HG03159 (cell line): ENCODE measurements at regions not wholly inside any gene's neighbourhood (a gene's known extent, or its start where the extent isn't known, plus 50 kb on each side); places are given as distances from the start of the nearest gene placed in this dataset.

Experiments
- ATAC-seq: cut with Tn5 transposase; IDR thresholded peaks from one replicate; pipeline ENCODE4 v1.9.1; 2021; ENCODE audit warnings: mild to moderate bottlenecking, moderate library complexity; ENCODE audit not compliant: unreplicated experiment

DNA sequence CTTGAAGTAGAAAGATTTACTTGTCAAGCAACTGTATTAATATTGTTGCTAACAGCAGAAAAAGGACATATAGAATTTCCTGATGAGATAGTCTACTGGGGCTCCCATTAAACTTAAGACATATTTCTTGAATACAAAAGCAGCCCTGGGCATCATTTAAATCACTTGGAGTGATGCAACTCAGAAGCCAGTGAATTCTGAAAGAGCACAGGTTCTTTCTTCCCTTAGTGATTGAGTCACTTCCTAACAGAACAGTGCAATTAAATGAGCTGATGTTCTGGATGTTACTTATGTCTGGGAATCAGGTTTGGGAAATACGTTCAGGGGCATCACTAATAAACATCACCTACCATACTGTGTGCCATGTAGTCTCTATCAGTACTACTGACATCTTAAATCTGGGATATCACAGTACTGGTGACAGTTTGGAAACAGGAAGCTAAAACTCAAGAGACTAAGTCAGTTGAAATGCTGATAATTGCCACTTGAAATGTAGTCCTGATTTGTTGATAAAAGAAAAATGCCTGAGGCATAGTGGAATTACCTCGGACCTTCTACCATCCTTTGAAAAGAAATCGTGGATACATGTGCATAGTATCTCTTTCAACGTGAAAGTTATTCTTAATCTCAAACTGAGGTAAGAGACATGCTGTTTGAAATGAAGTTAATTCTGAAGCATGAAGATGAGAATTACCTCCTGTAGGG is 249.2 kb upstream of the GPRIN3 start:
- no peak for ATAC-seq

DNA sequence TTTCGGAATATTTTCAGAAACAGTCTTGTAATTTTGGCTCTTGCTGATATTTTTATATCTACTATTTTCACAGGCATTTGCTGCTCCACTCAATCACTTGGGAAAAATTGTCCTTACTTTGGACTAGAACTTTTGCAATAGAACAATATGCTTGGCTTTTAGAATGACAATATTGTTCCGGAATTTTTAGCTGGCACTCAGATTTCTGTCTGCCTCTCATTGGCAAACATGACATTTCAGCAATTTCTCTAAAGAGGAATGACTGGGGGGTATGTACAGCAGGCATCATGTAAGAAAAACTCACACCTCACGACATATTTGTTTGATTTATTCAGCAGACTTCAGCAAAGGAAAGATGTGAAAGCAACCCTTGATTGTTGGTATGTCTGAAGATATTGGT is 243.6 kb upstream of the GPRIN3 start:
- ATAC-seq = no peak

DNA sequence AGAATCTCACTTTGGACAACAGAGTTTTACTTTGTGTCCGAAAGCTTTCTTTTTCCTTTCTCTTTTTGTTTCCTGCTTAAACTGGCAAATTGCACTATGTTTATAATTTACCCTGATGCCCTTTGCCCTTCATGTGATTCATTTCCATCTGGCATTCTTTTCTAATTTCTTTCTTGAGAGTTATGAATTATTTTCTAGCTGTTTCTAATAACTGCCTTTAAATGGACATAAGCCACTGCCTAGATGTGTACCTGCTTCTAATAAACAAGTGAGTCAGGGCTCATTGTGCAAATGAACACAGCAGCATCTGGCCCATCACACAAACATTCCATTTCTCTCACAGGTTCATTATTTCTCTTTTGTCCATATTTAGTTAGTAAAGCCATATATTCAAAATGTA is 242.3 kb upstream of the GPRIN3 start:
- ATAC-seq = no peak

DNA sequence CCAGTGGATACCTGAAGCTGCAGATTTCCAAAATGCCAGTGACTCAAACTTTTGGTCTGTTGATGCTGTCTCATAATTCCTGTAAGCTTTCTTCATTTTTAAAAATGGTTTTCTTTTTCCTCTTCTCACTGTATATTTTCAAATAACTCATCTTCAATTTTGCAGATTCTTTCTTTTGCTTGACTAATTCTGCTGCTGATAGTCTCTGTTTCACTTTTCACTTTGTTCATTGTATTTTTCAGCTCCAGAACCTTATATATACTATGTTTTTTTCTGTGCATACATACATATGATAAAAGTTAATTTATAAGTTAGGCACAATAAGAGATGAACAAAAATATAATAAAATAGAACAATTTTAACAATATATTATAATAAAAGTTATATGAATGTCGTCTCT is 237.7 kb upstream of the GPRIN3 start:
- no peak for ATAC-seq

DNA sequence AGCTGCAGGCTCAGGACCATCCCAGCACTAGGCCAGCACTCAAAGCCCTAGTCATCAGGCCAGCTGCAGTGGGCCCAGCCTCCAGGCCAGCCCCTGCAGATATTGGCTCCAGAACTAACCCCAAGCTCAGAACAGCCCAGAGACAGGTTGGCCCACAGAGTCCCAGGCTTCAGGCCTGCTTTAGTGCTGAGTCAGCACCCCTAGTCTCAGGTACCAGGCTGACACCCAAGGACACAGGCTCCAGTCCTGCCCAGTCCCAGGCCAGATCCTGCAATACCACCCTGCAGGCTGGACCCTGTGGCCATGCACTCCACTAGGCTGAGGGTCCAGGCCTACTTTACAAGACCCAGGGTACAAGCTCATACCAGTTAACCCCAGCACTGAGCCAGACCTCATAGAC is 234.4 kb upstream of the GPRIN3 start:
- no peak for ATAC-seq

DNA sequence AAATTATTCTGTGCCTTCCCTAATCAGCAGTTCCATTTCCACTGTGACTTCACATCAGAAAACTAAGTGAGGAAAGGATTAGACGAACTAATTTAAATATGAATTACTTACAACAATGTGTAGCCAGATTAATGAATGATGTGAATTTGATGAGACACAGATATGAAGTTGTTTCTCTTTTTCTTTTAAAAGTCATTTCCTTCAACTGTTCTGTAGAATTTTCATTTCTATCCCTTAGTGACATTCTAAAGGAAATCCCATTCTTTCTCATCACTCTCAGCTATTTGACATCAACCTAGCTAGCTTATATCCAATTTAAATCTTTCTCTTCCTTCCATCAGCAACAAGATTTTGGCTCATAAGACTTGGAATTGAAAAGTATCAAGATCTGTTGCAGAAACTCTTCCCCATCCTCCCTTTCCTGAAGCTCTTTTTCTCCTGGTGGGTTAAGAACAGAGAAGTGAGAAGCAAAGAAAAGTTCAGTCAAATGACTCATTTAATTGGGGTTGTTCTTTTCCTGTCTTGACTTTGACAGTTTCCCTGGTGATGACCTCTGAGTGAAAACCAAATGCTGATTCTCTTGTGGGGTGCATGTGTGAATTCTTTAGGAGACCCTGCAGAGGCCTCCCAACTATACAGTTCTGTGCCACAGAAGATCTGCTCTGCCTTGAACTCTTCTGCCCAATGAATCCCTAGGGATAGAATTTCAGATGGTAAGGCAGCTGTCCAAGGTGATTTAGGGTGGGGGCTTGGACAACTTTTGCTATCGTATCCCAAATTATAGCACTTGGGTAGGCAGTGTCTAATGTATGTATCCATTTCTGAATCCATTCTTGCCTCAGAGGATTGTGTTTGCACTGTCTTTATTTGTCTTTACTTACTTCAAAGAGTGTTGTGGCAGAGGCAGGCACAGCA is 232.5 kb upstream of the GPRIN3 start:
- ATAC-seq = no peak

DNA sequence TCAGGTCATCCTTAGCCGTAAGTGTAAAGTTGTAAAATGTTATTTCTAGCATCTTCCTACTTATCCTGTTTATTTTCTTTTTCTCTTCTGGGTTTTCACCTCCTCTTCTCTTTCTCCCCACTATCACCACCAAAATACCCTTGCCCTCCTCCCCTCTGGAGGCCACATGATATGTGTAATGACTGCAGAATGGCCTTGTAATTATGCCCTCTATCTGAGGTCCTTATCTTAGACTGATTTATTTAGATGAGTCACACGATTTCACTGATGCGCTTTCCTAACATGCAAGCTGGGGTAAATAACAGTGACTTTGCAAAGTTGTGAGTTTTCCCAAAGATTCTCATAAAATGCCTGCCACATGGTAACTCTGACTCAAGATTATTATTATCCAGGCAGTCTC is 231.8 kb upstream of the GPRIN3 start:
- ATAC-seq = no peak

DNA sequence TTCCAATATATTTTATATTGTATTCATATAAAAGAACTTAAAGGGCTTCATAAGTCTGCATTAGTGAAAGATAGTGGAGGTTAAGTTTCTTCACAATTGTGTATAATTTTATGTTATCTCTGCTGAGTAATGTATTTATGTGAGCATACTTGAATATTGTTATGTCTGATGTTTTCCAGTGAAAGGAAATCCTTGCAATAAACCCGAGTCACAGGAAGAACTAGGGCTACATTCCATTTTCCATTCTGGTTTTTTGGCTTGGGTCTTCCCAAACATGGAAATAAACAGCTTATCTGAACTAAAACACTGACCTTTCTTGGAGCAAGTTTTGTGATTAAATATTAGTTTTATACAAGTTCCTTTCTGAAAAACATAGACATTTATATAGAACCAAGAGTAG is 231.3 kb upstream of the GPRIN3 start:
- ATAC-seq = no peak

DNA sequence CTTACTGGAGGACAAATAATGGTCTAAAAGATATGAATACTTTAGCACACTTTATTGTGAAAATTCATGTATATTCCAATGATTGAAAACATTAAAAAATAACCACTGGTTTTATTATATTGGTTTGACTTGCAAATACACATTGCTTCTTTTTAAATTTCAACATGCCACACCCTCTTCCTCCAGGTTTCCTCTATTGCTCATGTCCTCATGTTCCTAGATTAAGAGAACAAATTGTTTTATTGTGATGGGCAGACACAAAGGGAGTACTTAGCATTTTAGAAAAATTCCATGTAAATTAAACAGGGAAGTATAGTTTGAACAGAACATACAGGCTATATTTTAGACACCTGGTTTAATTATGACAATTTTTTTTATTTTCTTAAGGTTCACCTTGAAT is 230.6 kb upstream of the GPRIN3 start:
- no peak for ATAC-seq

DNA sequence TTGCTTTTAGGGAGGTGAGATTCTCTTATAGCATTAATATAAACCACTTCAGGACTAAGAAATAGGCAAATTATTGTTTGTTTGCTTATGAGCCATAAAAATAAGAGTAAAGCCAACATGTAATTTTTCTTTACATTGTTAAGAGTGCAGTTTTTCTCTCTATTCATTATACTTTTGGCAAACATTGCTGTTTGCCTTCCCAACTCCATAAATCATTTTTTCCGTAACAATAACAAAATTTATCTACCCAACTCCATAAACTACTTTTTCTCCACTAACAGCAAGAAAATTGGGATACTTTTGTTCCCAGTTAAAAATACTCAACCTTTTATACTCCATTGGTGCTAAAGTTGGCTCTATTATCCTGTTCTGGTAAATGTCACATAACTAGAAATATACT is 229.7 kb upstream of the GPRIN3 start:
- ATAC-seq = no peak

DNA sequence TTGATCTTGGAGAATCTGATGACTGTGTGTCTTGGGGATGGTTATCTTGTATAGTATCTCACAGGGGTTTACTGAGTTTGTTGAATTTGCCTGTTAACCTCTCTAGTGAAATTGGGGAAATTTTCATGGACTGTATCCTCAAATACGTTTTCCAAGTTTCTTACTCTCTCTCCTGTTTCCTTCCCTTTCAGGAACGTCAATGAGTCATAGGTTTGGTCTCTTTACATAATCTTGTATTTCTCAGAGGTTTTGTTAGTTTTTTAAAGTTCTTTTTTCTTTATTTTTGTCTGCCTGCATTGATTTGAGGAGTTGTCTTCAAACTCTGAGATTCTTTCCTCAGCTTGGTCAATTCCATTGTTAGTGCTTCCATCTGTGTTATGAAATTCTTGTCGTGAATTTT is 227.7 kb upstream of the GPRIN3 start:
- ATAC-seq = no peak

DNA sequence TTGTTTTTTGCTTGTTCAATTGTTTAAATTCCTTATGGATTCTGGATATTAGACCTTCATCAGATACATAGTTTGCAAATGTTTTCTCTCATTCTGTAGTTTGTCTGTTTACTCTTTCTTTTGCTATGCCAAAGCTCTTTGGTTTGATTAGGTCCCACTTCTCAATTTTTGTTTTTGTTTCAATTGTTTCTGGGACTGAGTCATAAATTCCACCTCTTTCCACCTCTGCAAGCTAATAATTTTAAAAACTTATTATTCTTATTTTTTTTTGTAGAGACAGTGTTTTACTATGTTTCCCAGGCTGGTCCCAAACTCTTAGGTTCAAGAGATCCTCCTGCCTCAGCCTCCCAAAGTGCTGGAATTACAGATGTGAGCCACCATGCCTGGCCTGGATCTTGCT is 226.8 kb upstream of the GPRIN3 start:
- ATAC-seq = no peak

DNA sequence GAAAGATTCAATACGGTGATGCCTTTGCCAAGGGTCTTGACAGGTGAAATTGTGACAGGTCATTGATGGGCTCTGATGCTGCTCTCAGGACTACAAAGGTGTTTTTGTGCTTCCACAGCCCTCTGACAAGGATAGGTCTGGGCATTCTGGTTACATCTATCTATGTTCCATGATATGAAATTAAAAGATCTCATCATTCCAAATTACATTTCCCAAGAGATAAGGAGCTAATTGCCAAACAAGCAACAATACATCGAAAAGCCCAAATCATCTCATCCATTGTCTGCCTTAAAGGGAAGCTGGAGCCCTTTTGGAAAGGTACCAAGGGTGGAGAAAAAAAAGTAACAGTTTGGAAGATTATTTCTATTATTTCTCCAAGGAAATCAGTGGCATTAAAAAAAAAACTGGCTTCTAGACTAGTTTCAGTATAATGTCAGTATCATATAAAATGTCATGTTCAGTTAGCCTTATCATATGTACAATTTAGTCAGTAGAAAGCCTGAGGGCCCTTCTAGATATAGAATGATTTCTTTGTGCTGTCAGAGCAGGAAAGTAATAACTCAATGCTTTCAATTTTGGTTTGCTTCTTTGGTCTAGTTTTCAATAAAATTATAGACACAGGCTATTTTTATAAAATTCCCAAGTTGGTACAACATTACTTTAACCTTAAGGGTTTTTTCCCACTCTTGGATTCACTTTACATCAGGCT is 224.5 kb upstream of the GPRIN3 start:
- no peak for ATAC-seq

DNA sequence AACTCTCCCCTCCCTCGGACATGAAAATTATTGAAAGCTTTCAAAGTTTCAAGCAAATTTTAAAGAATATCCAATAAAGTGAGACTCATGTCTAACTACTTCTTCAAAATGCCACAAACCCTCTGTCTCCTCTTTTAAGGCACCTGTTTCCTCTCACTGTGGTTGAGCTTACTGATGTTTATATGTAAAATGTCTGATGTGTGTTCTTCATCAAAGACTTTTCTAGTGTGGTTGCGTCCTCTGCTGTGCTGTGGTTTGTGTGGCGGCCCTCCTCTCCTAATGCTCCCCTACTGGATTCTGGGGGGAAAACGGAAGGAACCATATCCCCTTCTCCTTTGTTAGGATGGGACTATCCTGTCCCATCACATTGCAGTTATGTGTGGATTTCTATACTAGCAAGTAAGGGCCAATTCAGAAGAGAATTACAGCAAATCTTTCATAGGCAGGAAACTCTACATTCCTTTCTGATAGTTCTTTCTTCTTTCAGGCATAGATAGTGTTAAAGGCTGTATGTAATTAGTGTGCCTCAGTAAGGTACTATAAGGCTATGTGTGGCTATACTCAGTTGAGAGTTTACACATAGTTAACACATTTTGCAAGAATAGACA is 221.0 kb upstream of the GPRIN3 start:
- ATAC-seq = no peak

DNA sequence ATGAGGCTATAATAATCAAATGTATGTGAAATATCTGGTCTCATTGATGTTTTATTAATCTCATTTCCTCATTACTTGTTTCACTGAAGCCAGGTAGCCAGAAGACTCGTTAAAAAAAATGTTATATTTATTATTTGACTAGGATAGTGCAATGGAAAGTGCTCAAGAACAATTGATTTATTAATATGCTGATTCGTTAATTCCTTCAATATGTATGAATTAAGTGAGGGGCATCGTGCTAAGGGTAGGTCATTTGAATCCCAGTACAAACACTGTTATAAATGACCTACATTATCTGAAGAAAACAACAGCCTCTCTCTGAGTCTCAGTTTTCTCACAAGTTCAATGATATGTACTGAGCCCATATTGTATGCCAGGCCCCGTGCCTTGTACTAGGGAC is 214.2 kb upstream of the GPRIN3 start:
- no peak for ATAC-seq

DNA sequence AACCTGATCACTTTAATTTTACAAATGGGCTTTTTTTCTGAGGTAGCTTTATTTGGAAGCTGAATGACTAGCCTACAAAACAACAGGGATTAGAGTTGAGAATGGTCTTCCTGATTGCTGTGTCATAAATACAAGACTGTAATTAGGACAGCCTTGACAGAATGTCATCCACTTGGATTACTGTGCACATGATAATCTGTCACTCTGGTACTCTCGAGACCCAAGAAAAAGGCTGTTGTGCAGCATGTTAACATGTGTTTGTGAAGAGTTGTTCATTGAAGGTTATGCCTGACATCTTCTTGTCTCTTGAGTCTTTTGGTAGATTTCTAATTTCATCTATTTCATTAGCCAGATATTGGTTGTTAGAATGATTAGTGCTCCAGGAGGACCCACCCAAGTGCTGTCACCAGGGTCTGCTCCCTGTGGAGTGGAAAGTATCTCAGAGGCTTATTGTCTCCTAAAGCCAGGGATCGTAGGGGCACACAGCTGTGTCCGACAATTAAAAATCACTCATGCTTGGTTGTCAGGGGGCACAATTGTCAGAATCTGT is 212.2 kb upstream of the GPRIN3 start:
- ATAC-seq = no peak

DNA sequence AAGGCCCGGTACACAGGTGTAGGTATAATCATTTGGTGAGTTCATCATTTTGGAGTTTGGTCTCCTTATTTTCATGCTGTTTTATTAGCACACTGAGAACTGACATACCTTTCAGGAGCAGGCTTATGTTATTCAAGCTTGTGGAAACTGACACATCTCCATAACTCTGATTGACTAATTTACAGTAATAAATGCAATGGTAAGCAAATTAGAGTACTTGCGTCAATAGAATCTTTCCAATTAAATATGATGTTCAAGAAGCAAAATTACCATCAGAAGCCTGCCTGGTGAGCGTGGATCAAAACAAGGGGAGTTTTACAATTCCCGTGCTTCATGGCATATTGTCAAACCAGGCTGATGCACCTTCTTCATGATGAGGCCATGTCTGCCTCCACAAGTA is 210.7 kb upstream of the GPRIN3 start:
- no peak for ATAC-seq

DNA sequence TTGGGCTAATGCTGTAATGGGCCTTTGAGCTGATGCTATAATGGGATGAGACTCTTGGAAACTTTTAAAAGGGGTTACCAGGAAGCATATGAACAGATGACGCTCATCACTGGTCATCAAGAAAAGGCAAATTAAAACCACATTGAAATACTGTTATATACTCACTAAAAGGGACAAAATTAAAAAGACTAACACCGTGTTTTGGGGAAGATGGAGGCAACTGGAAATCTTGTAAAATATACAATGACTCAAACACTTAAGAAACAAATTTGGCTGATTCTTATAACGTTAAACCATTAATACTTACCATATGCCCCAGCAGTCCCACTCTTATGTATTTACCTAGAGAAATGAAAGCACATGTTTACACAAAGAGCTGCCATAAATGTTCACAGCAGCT is 207.2 kb upstream of the GPRIN3 start:
- ATAC-seq = no peak

DNA sequence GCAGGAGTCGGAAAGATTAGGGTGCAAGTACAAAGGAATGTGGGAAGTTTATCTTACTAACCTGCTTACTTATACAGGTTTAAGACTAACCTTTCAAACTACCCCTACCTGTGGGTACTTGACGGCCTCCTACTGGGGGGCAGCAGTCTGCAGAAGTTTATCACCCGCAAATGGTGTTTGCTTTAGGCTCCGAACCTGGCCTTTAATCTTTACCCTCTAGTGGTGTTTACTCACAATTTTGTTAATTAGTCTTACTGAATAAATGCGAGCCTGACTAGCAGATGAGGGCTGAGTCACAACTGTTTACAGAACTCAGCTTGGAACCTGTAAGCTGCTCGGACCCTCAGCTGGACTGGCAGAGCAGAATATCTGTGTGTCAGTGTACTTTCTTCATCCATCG is 204.2 kb upstream of the GPRIN3 start:
- ATAC-seq = no peak

DNA sequence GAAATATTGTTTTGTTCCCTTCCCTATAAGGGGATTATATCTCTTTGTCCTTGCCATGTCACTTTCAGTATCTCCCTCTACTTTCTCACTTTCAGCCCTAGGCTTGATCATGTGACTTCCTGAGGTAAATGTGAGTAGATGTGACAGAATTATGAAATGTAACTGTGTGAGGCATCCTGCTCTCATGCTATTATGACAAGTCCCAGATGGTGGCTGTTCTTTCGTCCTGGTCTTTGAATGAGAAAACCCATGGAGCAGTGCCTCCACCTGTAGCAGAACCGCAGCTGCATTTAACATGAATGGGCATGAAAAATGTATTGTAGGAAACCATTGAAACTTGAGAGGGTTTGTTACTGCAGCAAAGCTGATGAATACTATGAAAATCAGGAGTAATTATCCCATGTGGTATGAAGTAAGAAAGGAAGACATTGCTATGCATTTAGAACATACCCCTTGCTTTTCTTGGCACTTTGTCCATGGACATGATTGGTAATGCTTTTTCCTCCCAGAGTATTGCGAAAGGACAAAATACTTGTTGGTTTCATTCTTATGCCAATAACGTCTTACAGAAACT is 202.2 kb upstream of the GPRIN3 start:
- peak; percentile 99 for ATAC-seq
